NCI-H748 treated with DMSO at 0.1 percent for 48 hours (cell line): ENCODE measurements at regions not wholly inside any gene's neighbourhood (a gene's known extent, or its start where the extent isn't known, plus 50 kb on each side); places are given as distances from the start of the nearest gene placed in this dataset.

Source experiments
- DNase-seq: peaks from one replicate; lab custom pipeline; 2025; lab: John Stamatoyannopoulos, UW

GRCh38 chr6:18962361-18962905, 575.3 kb downstream of the RNF144B start:
- DNase-seq, result no peak

GRCh38 chr6:18963439-18963838, 576.3 kb downstream of the RNF144B start:
- no peak for DNase-seq

- no peak for DNase-seq
These were observed 586.1 kb downstream of the RNF144B start for GRCh38 chr6:18973251-18973650.

GRCh38 chr6:18976091-18976490, 588.9 kb downstream of the RNF144B start:
- no peak for DNase-seq

- no peak for DNase-seq
These were observed 589.8 kb downstream of the RNF144B start for GRCh38 chr6:18976966-18977365.

GRCh38 chr6:18978337-18979128, 591.4 kb downstream of the RNF144B start:
- peak; percentile 82 for DNase-seq

- peak; percentile 51 for DNase-seq
These were observed 597.9 kb downstream of the RNF144B start for GRCh38 chr6:18985061-18985460.

GRCh38 chr6:18985996-18986395, 598.8 kb downstream of the RNF144B start:
- no peak for DNase-seq

- no peak for DNase-seq
These were observed 601.5 kb downstream of the RNF144B start for GRCh38 chr6:18988636-18989035.

GRCh38 chr6:18990059-18990978, 603.2 kb downstream of the RNF144B start:
- peak; percentile 95 for DNase-seq

GRCh38 chr6:18997375-18997826, 610.3 kb downstream of the RNF144B start:
- DNase-seq, result peak; percentile 74

GRCh38 chr6:19002976-19003560, 615.9 kb downstream of the RNF144B start:
- no peak for DNase-seq

GRCh38 chr6:19004176-19004575, 617.0 kb downstream of the RNF144B start:
- no peak for DNase-seq

GRCh38 chr6:19009769-19010168, 622.6 kb downstream of the RNF144B start:
- no peak for DNase-seq

- no peak for DNase-seq
These were observed 626.0 kb downstream of the RNF144B start for GRCh38 chr6:19013026-19013705.

GRCh38 chr6:19024737-19025136, 637.6 kb downstream of the RNF144B start:
- peak; percentile 90 for DNase-seq

- no peak for DNase-seq
These were observed 641.1 kb downstream of the RNF144B start for GRCh38 chr6:19028201-19028600.

- no peak for DNase-seq
These were observed 645.6 kb downstream of the RNF144B start for GRCh38 chr6:19032591-19033295.

- no peak for DNase-seq
These were observed 646.5 kb downstream of the RNF144B start for GRCh38 chr6:19033683-19034082.

GRCh38 chr6:19034986-19035385, 647.8 kb downstream of the RNF144B start:
- no peak for DNase-seq
